Natural killer cell (primary cell): ENCODE measurements at regions not wholly inside any gene's neighbourhood (a gene's known extent, or its start where the extent isn't known, plus 50 kb on each side); places are given as distances from the start of the nearest gene placed in this dataset.

Experiments used
- ATAC-seq, 3 donors: fragments of 150-1000 bp in 2 of 3; fragments of 200-7000 bp in 1 of 3; cut with Tn5 transposase; 1 replicate in 1 of 3; 2 replicates in 2 of 3; pipeline ENCODE4 v1.10.0; 2021; ENCODE audit warnings: mild to moderate bottlenecking in 2 of 3, moderate library complexity in 2 of 3
- DNase-seq, 2 donors: peaks; one replicate each; pipeline versions ENCODE4 v3.0.0 to v3.0.0-alpha.2; 2013 to 2021; ENCODE audit warnings: mixed read lengths in 1 of 2
- H3K27ac ChIP-seq: one replicate; pipeline ENCODE4 v1.5.1; 2013; ENCODE audit warnings: mild to moderate bottlenecking, low read length
- H3K27me3 ChIP-seq: one replicate; pipeline ENCODE4 v1.6.1; 2013; ENCODE audit warnings: low read length; ENCODE audit not compliant: control insufficient read depth, insufficient read depth
- H3K36me3 ChIP-seq: one replicate; pipeline ENCODE4 v1.6.1; 2013; ENCODE audit warnings: low read length; ENCODE audit not compliant: control insufficient read depth, insufficient read depth
- H3K4me1 ChIP-seq: one replicate; pipeline ENCODE4 v1.6.1; 2013; ENCODE audit warnings: low read length; ENCODE audit not compliant: control insufficient read depth, insufficient read depth
- H3K4me3 ChIP-seq: one replicate; pipeline ENCODE4 v1.5.1; 2013; ENCODE audit warnings: low read length
- H3K9me3 ChIP-seq: one replicate; pipeline ENCODE4 v1.6.1; 2013; ENCODE audit warnings: low read length; ENCODE audit not compliant: control insufficient read depth, insufficient read depth
- H3K27ac Mint-ChIP-seq, 2 donors: one replicate each; pipeline ENCODE4 v1.8.0; 2022; ENCODE audit warnings: mild to moderate bottlenecking in 2 of 2, mixed read lengths in 2 of 2, moderate library complexity in 1 of 2
- H3K27me3 Mint-ChIP-seq, 2 donors: one replicate each; pipeline ENCODE4 v1.8.0; 2022; ENCODE audit warnings: low read depth in 2 of 2, mixed read lengths in 2 of 2
- H3K36me3 Mint-ChIP-seq: one replicate; pipeline ENCODE4 v1.8.0; 2022; ENCODE audit warnings: mixed read lengths
- H3K4me1 Mint-ChIP-seq, 2 donors: one replicate each; pipeline ENCODE4 v1.8.0; 2022; ENCODE audit warnings: mixed read lengths in 2 of 2
- H3K4me3 Mint-ChIP-seq: one replicate; pipeline ENCODE4 v1.8.0; 2022; ENCODE audit warnings: mild to moderate bottlenecking, moderate library complexity, mixed read lengths
- H3K9me3 Mint-ChIP-seq, 2 donors: one replicate each; pipeline ENCODE4 v1.8.0; 2022; ENCODE audit warnings: mixed read lengths in 2 of 2
- whole genome bisulfite sequencing: methylation state at CpG from one replicate; pipeline ENCODE4 v1.1.7; 2013; ENCODE audit warnings: missing lambda C conversion rate; ENCODE audit not compliant: insufficient coverage; 5-methylcytosine and 5-hydroxymethylcytosine counted together
- intact Hi-C: fragments of 100-400 bp; cut with micrococcal nuclease; formaldehyde crosslinking; loops from one replicate; pipeline ENCODE4 v1.14.2; 2022
- TF ChIP-seq, protein P1 (sequence below): fragments of 200-600 bp; IDR thresholded peaks from one replicate; pipeline ENCODE4 v1.8.0; 2022; ENCODE audit warnings: antibody characterized with exemption

GRCh38 chr13:99862244-99862643 is 109.3 kb downstream of the ZIC5 start:
- Histone ChIP-seq H3K9me3 (no peaks in the 10 kb centered on the region), H3K4me1 (peaks cover 26% of the 10 kb centered on the region), H3K4me3 (no peak overlapping the region), H3K27me3 (peaks cover 8% of the 10 kb centered on the region), H3K27ac (no peak overlapping the region), H3K36me3 (no peaks in the 10 kb centered on the region)
- intact Hi-C loops: no loop called here
- TF ChIP-seq, protein P1, sequence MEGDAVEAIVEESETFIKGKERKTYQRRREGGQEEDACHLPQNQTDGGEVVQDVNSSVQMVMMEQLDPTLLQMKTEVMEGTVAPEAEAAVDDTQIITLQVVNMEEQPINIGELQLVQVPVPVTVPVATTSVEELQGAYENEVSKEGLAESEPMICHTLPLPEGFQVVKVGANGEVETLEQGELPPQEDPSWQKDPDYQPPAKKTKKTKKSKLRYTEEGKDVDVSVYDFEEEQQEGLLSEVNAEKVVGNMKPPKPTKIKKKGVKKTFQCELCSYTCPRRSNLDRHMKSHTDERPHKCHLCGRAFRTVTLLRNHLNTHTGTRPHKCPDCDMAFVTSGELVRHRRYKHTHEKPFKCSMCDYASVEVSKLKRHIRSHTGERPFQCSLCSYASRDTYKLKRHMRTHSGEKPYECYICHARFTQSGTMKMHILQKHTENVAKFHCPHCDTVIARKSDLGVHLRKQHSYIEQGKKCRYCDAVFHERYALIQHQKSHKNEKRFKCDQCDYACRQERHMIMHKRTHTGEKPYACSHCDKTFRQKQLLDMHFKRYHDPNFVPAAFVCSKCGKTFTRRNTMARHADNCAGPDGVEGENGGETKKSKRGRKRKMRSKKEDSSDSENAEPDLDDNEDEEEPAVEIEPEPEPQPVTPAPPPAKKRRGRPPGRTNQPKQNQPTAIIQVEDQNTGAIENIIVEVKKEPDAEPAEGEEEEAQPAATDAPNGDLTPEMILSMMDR: no peak
- Mint-ChIP-seq H3K36me3 (peaks cover 17% of the 10 kb centered on the region), H3K4me1 (peaks cover 39 to 40% of the 10 kb centered on the region in 2 donors), H3K27ac (no peak overlapping the region), H3K4me3 (no peak overlapping the region), H3K9me3 (no peaks in the 10 kb centered on the region), H3K27me3 (peaks cover 19 to 52% of the 10 kb centered on the region in 2 donors)
- no peak for DNase-seq
- no peak for ATAC-seq
- 90% methylated on average over 2 of the region's 3 CpGs for WGBS

GRCh38 chr13:99861771-99862170 is 109.8 kb downstream of the ZIC5 start:
- H3K36me3 Mint-ChIP-seq: peaks cover 13% of the 10 kb centered on the region

DNA sequence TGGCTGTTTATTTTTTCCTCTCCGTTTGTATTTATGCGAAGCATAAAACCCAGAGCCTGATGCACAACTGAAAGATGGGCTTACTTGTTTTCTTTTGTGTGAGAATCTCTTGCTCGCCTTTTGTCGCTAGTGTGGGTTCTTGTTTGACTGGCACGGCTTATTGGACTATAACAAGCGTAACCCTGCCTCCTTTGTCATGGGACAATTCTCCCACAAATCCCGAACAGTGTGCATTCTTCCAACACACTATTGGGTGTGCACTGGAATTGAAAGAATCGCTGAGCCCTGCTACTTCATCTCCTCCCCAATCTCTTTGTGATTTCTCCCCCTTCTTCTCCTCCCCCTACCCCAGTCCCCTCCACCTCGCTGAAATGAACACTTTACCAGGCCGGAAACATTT is 110.8 kb downstream of the ZIC5 start:
- Mint-ChIP-seq H3K27me3 (peaks cover 19 to 43% of the 10 kb centered on the region in 2 donors), H3K4me3 (peak overlapping the region; percentile 50), H3K4me1 (peaks cover 39 to 40% of the 10 kb centered on the region in 2 donors), H3K36me3 (peaks cover 10% of the 10 kb centered on the region), H3K9me3 (no peaks in the 10 kb centered on the region), H3K27ac (no peak overlapping the region)
- intact Hi-C loops: no loop called here
- ATAC-seq (no peak), DNase-seq (no peak)
- TF ChIP-seq, protein P1: no peak
- no peak overlapping the region for H3K27ac ChIP-seq
- no peaks in the 10 kb centered on the region for H3K36me3 ChIP-seq
- H3K4me3 ChIP-seq: no peak overlapping the region
- 91% methylated on average over 10 of the region's 10 CpGs for WGBS
- H3K9me3 ChIP-seq: no peaks in the 10 kb centered on the region
- peaks cover 26% of the 10 kb centered on the region for H3K4me1 ChIP-seq
- peaks cover 8% of the 10 kb centered on the region for H3K27me3 ChIP-seq

More at GRCh38 chr13:99861771-99862170, 109.8 kb downstream of the ZIC5 start:
- H3K4me1 ChIP-seq: peaks cover 26% of the 10 kb centered on the region
- H3K27ac ChIP-seq: no peak overlapping the region
- Mint-ChIP-seq H3K4me3 (no peak overlapping the region), H3K9me3 (no peaks in the 10 kb centered on the region), H3K27me3 (peaks cover 19 to 48% of the 10 kb centered on the region in 2 donors), H3K27ac (no peak overlapping the region), H3K4me1 (peaks cover 39 to 40% of the 10 kb centered on the region in 2 donors)
- TF ChIP-seq, protein P1: no peak
- 57% methylated on average over 1 of the region's 2 CpGs for WGBS
- intact Hi-C loops: no loop called here
- H3K27me3 ChIP-seq: peaks cover 8% of the 10 kb centered on the region
- H3K4me3 ChIP-seq: no peak overlapping the region
- no peaks in the 10 kb centered on the region for H3K9me3 ChIP-seq
- ATAC-seq (no peak), DNase-seq (no peak)
- H3K36me3 ChIP-seq: no peaks in the 10 kb centered on the region
